Medulla oblongata (tissue), 1 donor: ENCODE measurements at regions not wholly inside any gene's neighbourhood (a gene's known extent, or its start where the extent isn't known, plus 50 kb on each side); places are given as distances from the start of the nearest gene placed in this dataset.

Experiments
- DNase-seq: peaks from one replicate; pipeline ENCODE4 v3.0.0-alpha.2; 2015; ENCODE audit errors: extremely low spot score

- DNase-seq, result no peak
Observed at GRCh38 chr21:35138665-35139381, 89.7 kb upstream of the RUNX1 start.

DNA sequence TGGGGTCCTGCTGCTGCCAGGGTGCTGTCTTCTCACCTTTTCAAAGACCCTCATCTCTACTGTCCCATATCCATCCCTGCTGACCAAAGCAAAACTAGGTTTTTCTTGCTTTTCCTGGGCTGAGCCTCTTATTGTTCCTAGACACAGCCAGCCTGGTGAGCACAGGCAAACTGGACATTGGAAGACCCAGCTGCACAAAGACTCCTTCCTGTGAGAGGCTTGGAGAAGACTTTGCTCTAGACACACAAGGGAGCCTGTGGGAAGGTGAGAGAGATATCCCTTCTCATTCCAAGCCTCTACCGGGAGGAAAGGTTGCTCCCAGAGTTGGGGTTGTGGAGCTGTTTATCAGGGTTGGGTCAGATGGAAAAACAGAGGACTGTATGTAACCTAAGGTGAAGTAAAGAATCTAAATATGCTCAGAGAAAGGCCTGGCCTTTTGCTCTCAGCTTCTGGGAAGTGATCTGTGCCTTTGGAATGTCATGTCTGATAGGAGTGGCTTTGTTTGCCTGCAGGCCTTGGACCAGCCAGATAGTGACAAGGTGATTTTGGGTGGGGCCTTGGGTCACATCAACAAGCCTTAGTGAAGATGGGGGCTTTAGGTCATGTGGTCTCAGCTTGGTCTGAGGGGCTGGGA lies 87.6 kb upstream of the RUNX1 start:
- no peak for DNase-seq

DNA sequence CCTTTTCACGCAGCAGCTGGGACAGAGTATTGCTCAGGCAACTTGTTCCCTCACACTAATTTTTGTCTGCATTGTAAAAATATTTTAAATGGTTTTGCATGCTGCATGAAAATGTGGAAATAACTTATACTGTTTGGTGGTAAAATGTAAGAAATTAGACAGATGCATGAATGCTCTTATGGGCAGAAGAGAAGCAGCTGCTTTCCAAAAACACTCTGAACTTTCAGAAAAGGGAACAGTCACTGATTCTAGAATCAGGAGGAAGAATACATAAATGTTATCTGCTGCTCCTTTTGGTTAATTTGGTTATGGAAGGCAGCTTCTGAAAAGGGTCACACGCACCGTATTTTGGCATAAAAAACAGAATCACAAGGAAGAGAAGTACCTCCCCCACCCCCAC lies 87.0 kb upstream of the RUNX1 start:
- no peak for DNase-seq

- DNase-seq, result no peak
Observed at GRCh38 chr21:35135481-35135880, 86.4 kb upstream of the RUNX1 start.

DNA sequence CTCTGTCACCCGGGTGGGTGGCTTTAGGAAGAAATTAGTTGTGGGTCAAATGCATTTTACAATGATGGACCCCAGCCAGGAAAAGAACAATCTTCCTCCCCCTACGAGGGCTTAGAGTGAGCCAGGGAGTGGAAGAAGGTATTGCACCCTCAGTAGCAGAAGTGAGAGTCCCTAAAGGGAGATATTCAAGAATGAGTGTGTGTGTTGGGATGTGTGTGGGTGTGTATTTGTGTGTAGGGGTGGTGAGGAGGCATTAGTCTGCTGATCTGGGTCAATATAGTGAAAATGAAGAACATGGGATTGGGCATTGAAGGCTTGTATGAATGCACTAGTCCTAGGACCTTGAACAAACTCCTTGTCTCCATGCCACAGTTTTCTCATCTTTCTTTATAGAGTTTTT lies 85.2 kb upstream of the RUNX1 start:
- DNase-seq, result no peak

GRCh38 chr21:35128536-35128935 lies 79.4 kb upstream of the RUNX1 start:
- DNase-seq, result no peak

- no peak for DNase-seq
Observed at GRCh38 chr21:35127851-35128250, 78.7 kb upstream of the RUNX1 start.

GRCh38 chr21:35127026-35127425 lies 77.9 kb upstream of the RUNX1 start:
- no peak for DNase-seq

DNA sequence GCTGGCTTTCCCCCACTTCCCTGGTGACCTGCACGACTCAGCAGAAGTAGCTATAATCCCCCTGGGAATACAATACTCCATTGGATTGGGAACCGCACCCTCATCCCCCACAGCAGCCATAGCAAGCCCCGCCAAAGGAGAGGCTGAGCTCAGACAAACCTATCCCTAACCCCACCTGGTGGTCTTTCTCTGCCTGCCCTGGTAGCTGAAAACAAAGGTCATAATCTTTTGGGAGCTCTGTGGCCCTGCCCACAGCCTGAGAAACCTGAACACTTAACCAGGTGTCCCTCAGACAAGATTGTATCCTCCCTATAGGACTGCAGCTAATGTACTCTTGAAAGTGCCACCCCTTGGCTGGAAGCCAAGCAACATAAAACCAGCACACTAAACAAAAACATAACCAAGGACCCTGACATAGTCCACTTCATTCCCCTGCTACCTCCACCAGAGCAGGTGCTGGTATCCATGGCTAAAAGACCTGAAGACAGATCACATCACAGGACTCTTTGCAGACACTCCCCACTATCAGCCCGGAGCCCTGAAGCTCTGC lies 71.6 kb upstream of the RUNX1 start:
- DNase-seq, result no peak

GRCh38 chr21:35119501-35120047 lies 70.5 kb upstream of the RUNX1 start:
- no peak for DNase-seq

DNA sequence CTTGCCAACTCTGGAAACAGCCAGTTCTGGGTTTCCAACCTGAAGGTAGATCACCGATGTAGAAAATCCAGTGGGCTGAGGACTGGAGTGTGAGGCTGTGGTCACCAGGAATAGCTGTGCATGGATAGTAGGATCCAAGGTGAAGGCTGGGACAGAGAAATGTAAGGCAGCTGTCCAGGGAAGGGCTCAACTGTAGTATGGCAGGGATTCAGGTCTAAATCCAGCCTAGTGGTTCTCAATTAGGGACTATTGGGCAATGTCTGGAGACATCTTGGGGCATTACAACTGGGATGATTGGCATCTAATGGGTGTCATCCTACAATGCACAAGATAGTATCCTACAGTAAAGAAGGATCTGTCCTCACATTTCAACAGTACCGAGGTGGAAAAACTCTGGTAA lies 67.7 kb upstream of the RUNX1 start:
- no peak for DNase-seq

GRCh38 chr21:35113064-35113463 lies 64.0 kb upstream of the RUNX1 start:
- DNase-seq, result no peak

GRCh38 chr21:35111321-35111930 lies 62.3 kb upstream of the RUNX1 start:
- DNase-seq, result no peak

- DNase-seq, result no peak
Observed at GRCh38 chr21:35108887-35109286, 59.8 kb upstream of the RUNX1 start.

DNA sequence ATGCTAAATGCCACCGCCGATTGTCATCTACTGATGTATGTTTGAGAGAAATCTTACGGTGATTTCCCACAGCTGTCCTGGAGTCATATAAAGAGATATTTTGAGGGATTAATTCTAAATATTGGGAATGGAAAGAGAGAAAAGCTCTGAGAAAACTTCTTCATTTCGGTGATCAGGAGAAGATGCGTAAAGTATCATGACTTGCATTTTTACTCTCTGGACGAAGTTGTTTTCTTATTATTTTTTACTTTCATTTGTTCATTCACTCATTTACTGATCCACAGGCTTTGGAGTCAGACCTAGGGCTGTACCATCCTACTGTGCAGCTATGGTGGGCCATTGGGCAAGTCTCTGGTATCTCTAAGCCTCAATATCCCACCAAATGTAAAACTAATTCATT lies 58.4 kb upstream of the RUNX1 start:
- no peak for DNase-seq

DNA sequence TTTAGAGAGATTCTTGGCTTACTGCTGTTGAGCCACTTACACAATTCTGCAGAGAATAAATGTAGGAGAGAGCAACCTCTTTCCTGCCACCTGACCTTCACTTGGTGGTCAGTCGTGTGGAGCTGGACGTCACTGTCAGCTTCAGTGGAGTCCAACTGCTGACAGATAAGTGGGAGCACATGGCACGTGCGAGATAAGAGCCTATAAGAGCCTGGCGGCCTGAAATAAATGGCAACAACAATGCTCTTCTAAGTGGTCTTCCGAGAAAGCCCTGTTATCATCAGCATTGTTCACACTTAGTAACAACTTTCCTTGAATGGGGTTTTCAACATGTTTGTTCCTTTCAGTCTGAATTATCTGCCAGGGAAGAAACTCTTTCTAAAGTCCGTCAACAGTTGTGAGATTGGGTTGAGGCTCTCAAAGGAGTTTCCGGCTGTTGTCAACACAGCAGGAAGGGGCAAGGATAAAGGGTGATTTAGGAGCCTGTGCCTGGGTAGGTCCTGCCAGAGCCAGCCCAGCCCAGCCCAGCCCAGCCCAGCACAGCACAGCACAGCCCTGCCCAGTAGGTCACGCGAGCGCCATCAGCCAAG lies 57.2 kb upstream of the RUNX1 start:
- DNase-seq, result no peak

GRCh38 chr21:35102488-35103371 lies 53.6 kb upstream of the RUNX1 start:
- DNase-seq, result peak; percentile 84

- DNase-seq, result no peak
Observed at GRCh38 chr21:35100349-35100811, 51.3 kb upstream of the RUNX1 start.

- no peak for DNase-seq
Observed at GRCh38 chr21:35099310-35099709, 50.2 kb upstream of the RUNX1 start.
